HL-60 (cell line): ENCODE measurements at regions not wholly inside any gene's neighbourhood (a gene's known extent, or its start where the extent isn't known, plus 50 kb on each side); places are given as distances from the start of the nearest gene placed in this dataset.

Source experiments
- GABPA ChIP-seq: IDR thresholded peaks from 2 replicates; pipeline ENCODE4 v1.6.1; 2012; ENCODE audit warnings: low read depth
- POLR2AphosphoS5 ChIP-seq: IDR thresholded peaks from 2 replicates; pipeline ENCODE4 v1.6.1; 2012; ENCODE audit warnings: low read depth
- TF ChIP-seq, protein P1 (sequence below): IDR thresholded peaks from one replicate; pipeline ENCODE4 v1.5.1; 2011; ENCODE audit warnings: low read length, control low read depth, inconsistent platforms; ENCODE audit not compliant: insufficient read depth
- TF ChIP-seq, protein P2 (sequence below): IDR thresholded peaks from 2 replicates; pipeline ENCODE4 v1.6.1; 2012; ENCODE audit warnings: low read depth; ENCODE audit not compliant: insufficient replicate concordance

DNA sequence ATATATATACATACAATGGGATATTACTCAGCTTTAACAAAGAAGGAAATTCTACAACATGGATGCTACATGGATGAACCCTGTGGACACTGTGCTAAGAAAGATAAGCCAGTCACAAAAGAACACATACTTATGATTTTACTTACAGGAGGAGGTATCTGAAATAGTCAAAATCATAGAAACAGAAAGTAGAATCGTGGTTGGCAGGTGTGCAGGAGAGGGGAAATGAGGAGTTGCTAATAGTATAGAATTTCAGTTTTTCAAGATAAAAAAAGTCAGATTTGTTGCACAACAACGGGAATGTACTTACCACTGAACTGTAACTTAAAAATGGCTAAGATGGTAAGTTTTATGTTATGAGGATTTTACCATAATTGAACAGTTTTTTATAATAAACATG lies 706.3 kb downstream of the TFAP2A start:
- TF ChIP-seq, protein P1, sequence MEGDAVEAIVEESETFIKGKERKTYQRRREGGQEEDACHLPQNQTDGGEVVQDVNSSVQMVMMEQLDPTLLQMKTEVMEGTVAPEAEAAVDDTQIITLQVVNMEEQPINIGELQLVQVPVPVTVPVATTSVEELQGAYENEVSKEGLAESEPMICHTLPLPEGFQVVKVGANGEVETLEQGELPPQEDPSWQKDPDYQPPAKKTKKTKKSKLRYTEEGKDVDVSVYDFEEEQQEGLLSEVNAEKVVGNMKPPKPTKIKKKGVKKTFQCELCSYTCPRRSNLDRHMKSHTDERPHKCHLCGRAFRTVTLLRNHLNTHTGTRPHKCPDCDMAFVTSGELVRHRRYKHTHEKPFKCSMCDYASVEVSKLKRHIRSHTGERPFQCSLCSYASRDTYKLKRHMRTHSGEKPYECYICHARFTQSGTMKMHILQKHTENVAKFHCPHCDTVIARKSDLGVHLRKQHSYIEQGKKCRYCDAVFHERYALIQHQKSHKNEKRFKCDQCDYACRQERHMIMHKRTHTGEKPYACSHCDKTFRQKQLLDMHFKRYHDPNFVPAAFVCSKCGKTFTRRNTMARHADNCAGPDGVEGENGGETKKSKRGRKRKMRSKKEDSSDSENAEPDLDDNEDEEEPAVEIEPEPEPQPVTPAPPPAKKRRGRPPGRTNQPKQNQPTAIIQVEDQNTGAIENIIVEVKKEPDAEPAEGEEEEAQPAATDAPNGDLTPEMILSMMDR = no peak
- TF ChIP-seq POLR2AphosphoS5 (no peak), GABPA (no peak)
- TF ChIP-seq, protein P2, sequence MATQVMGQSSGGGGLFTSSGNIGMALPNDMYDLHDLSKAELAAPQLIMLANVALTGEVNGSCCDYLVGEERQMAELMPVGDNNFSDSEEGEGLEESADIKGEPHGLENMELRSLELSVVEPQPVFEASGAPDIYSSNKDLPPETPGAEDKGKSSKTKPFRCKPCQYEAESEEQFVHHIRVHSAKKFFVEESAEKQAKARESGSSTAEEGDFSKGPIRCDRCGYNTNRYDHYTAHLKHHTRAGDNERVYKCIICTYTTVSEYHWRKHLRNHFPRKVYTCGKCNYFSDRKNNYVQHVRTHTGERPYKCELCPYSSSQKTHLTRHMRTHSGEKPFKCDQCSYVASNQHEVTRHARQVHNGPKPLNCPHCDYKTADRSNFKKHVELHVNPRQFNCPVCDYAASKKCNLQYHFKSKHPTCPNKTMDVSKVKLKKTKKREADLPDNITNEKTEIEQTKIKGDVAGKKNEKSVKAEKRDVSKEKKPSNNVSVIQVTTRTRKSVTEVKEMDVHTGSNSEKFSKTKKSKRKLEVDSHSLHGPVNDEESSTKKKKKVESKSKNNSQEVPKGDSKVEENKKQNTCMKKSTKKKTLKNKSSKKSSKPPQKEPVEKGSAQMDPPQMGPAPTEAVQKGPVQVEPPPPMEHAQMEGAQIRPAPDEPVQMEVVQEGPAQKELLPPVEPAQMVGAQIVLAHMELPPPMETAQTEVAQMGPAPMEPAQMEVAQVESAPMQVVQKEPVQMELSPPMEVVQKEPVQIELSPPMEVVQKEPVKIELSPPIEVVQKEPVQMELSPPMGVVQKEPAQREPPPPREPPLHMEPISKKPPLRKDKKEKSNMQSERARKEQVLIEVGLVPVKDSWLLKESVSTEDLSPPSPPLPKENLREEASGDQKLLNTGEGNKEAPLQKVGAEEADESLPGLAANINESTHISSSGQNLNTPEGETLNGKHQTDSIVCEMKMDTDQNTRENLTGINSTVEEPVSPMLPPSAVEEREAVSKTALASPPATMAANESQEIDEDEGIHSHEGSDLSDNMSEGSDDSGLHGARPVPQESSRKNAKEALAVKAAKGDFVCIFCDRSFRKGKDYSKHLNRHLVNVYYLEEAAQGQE = no peak
